GM18858 (cell line): ENCODE measurements at regions not wholly inside any gene's neighbourhood (a gene's known extent, or its start where the extent isn't known, plus 50 kb on each side); places are given as distances from the start of the nearest gene placed in this dataset.

Experiments used
- ATAC-seq: cut with Tn5 transposase; IDR thresholded peaks from one replicate; pipeline ENCODE4 v1.9.1; 2021; ENCODE audit not compliant: unreplicated experiment

- no peak for ATAC-seq
These were observed 195.3 kb downstream of the PTEN start for GRCh38 chr10:88058750-88059149.

GRCh38 chr10:88059190-88059589 is 195.8 kb downstream of the PTEN start:
- no peak for ATAC-seq

GRCh38 chr10:88060762-88061161 is 197.3 kb downstream of the PTEN start:
- ATAC-seq = no peak

GRCh38 chr10:88062385-88062784 is 199.0 kb downstream of the PTEN start:
- ATAC-seq = no peak

- ATAC-seq = no peak
These were observed 199.5 kb downstream of the PTEN start for GRCh38 chr10:88062798-88063472.

GRCh38 chr10:88063861-88064557 is 200.6 kb downstream of the PTEN start:
- no peak for ATAC-seq

GRCh38 chr10:88064608-88065382 is 201.4 kb downstream of the PTEN start:
- peak; percentile 48 for ATAC-seq

- no peak for ATAC-seq
These were observed 202.1 kb downstream of the PTEN start for GRCh38 chr10:88065383-88066049.

GRCh38 chr10:88066319-88066718 is 202.9 kb downstream of the PTEN start:
- no peak for ATAC-seq

- ATAC-seq = no peak
These were observed 203.5 kb downstream of the PTEN start for GRCh38 chr10:88066876-88067275.

- no peak for ATAC-seq
These were observed 204.3 kb downstream of the PTEN start for GRCh38 chr10:88067737-88068136.

GRCh38 chr10:88069338-88069737 is 205.9 kb downstream of the PTEN start:
- ATAC-seq = no peak

- ATAC-seq = peak; percentile 26
These were observed 206.9 kb downstream of the PTEN start for GRCh38 chr10:88070080-88070880.

GRCh38 chr10:88071879-88072278 is 208.5 kb downstream of the PTEN start:
- no peak for ATAC-seq

GRCh38 chr10:88073682-88074081 is 210.3 kb downstream of the PTEN start:
- ATAC-seq = no peak

- ATAC-seq = no peak
These were observed 211.5 kb downstream of the PTEN start for GRCh38 chr10:88074971-88075370.

GRCh38 chr10:88076027-88076880 is 212.8 kb downstream of the PTEN start:
- ATAC-seq = peak; percentile 30

GRCh38 chr10:88077977-88078376 is 214.6 kb downstream of the PTEN start:
- no peak for ATAC-seq

- ATAC-seq = peak; percentile 53
These were observed 216.8 kb downstream of the PTEN start for GRCh38 chr10:88080213-88080612.
